Pulmonary artery endothelial cell (primary cell): ENCODE measurements at regions not wholly inside any gene's neighbourhood (a gene's known extent, or its start where the extent isn't known, plus 50 kb on each side); places are given as distances from the start of the nearest gene placed in this dataset.

Experiments used
- DNase-seq: peaks from one replicate; pipeline ENCODE4 v3.0.0-alpha.2; 2011; ENCODE audit warnings: low read depth, low spot score

DNA sequence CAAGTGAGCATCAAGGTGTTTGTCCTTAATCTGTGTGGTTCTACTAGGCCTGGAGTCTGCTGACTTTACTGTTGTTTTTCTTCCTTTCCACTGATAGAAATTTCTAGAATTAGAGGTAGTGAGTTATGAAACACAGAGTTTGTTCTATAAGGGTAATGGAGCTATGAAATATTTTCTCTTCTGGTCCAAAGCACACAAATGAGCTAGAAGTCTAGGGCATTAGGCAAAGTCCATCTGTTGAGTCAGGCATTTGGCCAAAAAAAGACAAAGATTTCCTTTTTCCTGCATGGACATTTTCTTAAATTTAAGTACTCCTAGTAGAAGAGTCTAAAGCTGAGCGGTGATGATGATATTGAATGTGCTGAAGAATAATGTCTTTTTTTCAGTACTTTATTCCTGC is 174.3 kb upstream of the STXBP5 start:
- no peak for DNase-seq

DNA sequence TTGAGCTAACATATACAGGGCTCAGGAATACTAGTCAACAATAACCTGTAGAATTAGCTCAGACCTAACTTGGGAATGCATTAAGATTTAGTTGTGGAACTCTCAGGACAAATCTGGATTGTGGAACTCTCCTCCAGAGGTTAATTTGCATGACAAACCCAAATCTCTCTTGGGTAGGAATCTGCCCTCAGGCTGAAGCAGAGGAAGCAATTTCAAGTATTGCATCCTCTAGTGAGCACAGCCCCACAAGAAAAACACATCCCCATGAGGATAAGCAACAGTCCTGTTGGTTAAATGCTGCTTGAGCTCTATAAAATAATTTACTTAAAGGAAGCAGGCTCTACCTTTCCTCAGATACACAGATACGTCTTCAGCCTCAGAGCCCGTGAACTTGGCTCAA is 170.9 kb upstream of the STXBP5 start:
- no peak for DNase-seq

DNA sequence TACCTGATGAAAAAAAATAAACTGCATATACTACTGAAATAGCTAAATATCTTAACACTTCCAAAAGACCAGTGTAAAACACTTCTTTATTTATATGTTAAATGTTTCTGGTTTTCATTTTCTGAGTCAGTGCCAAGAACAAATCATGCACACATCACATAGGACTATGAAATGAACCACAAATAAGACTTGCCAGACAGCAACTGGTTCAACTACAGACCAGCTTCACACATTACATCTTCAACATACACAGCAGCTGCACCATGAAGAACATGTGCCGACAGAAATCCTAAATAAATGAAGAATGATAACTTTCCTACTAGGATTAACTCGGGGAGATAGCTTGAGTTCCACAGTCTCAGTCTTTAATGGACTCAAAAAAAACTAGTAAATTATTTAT is 168.3 kb upstream of the STXBP5 start:
- DNase-seq = no peak

DNA sequence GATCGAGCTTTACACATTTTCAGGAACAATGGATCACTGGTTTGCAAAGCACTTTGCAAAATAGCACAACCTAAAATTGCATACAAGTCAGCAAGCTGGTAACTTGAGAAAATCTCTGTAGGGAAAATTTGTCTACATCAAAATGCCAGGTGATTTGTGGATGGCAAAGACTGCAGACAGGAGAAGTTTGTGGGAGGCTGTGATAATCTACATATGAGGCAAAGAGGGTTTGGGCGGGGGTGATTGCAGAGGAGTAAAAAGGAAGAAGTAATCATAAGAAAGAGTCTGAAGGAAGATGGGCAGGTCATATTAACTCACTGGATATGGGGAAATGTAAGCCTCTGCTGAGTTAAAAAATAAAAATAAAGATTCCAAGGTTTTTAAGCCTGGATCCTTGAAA is 166.3 kb upstream of the STXBP5 start:
- DNase-seq = no peak

DNA sequence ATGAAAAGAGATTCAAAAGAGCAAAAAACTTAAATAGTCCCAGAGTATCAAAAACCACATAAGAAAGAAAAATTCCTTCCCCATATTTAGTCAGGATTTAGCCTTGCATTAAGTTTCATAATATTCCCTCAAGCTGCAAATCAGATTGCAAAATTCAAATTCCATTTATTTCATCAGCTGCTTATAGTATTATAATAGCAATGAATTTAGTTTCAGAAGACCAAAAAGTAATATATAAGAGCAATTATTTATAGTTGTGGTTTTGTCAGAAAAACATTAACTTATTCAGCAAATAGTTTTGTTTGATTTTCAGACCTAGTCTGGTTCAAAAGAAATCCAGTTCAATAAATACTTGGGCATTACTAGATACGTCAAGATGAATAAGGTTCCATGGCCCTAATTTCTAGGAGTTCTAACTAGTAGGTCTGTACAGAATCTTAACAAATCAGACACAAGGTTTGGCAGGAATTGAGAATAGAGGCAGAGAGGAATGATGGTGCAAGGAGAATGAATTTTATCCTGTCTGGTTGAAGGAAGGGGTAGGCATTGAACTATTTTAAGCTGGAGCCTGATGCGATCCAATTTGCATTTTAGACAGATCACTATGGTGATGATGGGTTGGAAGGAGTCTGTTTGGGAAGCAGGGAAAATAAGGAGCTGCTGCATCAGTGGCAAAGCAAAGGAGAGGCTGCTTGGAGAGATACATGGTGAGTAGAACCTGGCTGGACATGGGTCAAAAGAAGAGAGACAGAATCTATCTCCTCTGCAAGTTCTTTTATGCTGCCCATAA is 163.9 kb upstream of the STXBP5 start:
- DNase-seq = no peak

DNA sequence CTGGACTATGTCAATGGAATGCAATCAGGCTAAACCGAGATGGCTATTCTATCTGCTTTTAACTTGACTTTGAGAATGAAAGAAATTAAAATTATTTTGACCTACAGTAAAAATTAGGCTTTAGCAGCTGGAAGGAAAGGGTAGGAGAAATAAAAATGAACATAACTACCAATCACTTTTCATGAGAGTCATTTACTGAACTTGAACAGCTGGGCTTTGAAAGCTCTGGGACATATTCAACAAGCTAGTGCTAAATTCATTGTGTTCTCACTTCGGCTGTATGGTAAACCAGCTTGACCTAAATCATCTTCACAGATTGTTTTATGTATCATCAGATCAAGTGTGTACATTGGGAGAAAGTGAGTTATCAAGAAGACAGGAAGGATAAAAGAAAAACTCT is 161.5 kb upstream of the STXBP5 start:
- no peak for DNase-seq

DNA sequence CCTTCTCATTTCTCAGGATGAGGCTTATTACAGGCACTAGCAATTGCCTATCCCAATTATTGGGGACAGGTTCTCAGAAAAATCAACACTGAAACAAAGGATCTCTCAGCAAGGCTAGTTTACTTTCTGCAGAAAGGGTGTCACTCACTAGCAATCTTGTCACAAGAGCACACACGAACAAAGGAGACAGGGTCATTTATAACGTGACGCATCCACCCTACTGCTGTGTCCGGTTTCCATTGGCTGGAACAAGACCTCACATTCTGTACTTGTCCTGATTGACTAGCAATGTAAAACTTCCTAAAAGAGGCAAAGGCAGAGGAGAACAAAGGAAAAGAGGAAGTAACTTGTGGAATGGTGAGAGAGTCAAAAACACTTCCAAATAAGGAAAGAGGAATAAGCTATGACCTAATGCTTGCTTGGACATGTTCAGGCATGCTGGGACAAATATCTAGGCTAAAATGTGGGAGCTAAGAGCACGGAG is 160.2 kb upstream of the STXBP5 start:
- no peak for DNase-seq

DNA sequence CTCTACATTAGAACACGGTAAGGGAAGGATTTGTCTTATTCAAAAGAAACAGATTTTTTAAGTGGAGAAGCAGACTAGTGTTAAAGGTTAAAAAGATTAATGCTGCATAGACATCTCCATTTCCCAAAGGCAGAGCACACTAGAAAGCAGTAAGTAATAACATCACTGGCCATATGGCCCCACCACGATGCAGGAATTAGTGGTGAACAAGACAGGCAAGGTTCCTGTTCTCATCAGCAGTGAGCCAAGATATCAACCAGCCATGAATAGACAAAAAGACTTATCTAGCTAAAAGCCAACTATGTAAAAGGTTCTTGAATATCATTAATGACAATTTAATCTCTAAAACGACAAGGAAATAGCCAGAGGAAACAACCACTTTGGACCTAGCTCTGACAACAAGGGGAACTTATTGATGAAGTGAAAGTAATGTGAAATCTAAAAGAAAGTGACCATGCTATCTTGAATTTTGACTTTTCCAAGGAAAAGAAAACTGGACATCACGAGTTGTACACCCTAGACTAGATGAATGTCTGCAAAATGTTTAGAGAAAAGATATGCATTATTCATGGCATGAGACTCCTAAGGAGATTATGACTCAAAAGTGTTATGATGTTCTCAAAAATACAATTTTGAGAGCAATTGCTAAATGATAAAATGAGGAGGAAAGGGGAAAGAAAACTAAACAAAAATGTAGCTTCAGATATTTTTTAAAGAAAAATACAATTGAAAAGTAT is 157.9 kb upstream of the STXBP5 start:
- DNase-seq = no peak

DNA sequence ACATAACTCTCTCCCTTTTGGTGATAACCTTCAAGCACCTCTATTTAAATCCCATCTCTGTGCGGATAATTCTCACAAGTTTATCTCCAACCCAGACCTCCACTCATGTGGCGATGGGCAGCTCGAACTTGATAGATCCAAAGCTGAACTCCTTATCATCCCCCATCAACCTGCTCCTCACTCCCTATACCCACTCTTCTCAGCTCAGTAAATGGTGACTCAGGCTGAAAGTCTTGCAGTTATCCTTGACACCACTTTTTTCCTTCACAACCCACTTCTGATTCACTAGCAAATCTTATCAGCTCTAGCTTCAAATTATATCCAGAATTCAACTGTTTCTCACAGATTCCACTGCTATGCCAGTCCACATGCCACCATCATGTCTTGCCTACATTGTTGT is 155.3 kb upstream of the STXBP5 start:
- DNase-seq = no peak

DNA sequence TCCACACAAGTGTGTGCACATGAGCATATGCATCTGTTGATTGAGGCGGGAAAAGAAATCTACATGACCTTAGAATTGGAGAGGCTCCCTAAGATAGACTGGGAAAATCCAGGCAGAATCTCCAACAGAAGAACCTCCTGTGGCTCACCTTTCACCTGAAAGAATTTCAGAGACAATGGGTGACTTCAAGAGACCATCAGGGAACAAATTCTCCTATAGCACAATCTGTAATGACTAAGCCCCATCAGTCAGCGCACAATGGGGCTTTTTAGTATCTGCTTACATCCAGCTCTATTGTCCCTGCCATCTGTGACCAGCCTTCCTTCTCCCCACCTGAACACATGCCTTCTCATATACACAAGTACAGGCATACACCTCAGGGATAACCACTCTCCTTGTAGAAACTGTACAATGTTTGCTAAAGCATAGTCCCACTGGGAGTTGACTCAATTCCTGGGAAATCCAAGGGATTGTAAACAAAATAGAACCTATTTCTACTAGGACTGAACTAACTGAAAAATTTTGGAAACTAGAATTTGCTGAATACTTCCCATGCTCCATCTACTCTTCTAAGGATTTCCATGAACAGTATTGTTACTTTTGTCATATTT is 150.8 kb upstream of the STXBP5 start:
- no peak for DNase-seq

DNA sequence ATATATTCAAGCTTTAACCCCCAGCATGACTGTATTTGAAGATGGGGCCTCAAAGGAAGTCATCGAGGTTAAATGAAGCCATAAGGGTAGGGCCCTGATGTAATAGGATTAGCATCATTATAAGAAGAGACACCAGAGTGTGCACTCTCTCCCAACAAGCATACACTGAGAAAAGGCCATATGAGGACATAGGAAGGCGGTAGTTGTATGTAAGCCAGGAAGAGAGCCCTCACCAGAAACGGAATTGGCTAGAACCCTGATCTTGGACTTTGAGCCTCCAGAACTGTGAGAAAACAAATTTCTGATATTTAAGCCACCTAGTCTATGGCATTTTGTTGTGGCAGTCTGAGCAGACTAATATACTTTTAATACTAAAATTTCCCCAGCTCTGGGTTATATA is 150.1 kb upstream of the STXBP5 start:
- no peak for DNase-seq

DNA sequence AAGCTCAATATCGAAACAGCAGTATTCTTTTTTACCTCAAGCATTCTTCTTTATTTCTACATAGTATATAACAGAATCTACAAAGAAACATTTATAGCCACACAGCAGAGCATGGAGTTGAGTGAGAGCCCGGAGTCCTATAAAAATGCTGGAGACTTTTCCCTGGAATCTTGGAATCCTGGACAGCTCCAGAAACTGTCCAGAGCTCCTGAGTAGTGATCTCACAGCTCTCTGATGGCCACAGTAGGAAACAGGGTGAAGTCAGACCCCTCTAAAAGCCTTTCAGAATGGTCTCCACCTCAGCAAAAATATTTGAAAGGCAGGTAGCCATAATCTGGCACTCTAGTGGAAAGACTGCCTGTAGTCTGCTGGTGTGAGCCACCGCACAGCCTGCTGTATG is 149.3 kb upstream of the STXBP5 start:
- no peak for DNase-seq

DNA sequence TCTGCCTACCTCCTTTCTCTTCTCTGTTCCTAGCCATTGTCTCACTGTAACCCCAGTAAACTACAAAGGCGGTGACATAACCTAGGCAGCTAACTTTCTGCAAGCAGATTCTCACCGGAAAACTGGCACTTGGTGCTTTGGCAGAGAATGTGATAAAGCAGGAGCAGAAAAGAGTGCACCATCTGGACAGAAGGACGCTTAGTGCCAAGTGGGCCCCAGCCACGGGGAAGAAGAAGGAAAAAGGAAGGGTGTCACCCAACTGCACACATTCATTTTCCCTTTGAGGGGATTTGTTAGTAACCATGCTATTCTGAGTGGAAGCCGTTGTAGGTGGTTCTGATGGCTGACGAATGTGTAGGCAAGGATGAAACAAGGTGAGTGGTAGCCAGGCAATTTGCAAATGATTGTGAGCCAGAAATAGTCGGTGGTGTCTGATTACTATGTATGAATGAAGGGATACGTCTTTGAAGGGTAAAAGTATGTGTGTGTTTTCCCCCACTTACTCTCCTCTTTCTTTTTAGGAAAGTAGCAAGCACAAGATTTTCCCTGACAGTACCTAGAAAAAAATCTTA is 148.3 kb upstream of the STXBP5 start:
- DNase-seq = no peak

DNA sequence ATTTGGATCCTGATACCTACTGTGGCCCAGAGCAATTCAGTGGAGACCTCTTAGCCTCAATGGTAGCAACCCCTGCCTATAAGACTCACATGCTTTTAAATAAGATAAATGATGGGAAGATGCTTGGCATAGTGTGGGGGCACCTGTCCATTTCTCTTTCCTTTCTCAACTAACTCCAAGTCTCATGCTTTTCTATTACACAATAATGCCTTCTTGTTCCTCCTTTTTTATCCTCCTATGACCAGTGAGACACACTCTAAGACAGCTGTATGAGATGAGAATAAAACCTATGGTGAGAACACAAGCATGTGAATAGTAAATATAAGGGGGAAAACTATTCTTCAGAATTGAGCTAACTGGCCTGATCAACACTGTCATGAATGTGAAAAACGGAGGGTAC is 147.0 kb upstream of the STXBP5 start:
- no peak for DNase-seq

DNA sequence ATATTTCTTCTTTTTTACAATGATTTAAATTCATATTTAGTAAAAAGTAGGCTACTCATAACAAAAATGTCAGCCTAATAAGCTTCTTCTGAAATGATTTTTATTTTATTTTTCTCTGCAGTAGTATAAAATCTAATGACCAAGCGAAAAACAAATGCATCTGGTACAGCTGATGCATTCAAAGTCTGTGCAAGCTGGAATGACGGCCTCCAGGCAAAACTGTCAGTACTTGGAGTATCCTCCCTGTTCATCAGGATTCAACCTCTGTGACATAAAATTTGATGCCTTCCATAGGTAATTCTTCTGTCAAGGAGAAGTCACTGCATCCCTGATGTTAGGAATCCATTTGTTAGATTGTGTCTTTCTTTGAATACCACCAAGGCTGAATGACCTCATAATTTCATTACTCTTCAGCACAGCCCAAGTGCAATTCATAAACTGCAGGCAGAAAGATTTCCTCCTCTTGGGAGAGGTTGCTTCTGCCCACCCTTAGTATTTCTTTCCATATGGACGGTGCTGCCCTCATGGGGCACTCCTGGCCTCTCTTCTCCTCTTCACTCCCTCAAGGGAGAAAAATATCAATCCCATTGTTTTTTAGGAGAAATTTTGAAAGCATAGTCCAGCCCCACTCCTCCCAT is 146.4 kb upstream of the STXBP5 start:
- no peak for DNase-seq

DNA sequence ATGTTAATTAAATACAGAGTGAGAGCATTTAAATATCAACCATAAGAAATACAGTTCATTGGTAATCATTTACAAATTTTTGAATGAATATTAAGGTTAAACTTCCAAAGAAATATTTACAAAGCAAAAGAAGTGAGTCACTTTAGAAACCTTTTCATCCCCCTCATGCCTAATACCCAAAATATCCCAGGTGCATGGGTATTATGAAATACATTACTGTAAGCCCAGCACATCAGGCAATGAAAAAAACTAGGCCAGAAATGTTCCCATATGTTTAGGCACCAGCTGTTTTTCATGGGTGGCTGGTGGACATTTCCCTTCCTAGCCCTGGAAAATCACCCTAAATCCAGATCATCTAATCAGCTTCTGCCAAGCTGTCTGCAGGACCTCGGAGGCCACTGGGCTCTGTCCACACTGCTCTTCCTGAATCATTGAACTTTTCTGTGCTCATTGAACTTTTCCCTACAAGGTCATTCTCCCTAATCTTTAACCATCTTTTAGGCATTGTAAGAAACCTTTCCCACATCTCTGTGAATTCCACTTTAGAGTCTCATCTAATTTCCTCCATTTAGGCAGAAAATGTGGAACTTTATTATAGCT is 145.3 kb upstream of the STXBP5 start:
- no peak for DNase-seq

DNA sequence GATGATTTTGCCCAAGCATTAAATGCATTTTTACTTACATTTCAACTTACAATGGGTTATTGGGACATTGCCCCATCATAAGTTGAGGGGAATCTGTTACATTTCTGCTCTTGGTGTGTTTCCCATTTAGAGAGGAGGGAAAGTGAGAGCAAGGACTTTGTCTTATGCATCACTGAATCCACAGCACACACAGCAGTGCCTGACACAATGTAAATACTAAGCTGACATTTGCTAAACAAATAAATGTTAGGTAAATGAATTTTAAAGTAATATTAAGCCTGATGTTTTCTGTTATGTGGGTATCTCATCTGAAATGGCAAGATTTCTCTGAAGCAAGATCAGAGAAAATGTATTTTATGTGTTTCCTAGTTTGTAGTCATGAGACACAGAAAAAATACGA is 143.6 kb upstream of the STXBP5 start:
- DNase-seq = no peak

DNA sequence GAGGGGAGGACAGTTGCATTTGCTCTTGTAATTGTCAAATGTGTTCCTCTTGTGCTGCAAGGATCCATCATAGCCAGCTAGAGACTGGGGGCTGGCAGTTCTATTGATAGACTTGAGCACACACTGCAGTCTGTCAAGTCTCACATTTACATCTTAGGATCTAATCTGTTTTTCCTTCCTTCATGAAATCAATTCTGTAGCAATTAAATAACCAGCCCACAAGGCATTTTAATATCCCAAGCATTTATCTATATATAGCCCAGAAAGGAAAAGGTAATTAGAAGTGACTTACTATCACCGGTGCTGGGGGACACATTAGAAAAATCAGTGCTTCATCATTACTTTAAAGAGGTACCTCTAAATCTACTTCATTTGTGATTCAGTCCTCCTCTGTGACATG is 143.0 kb upstream of the STXBP5 start:
- no peak for DNase-seq

DNA sequence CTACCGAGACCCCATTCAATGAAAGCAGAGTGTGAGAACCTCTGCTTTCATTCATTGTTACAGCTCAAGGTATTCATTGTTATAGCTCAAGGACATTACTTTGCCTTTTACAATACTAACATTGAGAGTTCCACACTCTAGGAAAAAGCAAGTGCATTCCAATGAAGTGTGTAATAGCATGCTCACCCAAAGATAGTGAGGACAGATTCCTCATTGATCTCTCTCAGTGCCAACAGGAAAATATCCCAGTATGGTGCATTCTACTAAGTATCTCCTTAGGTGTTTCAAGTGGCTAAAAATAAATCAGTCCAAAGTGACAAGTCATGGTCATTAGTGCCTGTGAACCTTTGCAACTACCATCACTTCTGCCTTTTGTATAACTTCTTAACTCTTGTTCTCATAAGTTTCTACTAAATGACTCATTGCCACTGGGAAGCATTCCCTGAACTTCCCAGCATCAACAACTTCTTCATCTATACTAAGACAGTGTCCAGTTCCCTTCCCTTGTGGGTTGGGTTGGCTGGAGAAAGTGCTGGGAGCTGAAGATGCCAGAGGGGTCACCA is 140.7 kb upstream of the STXBP5 start:
- DNase-seq = no peak

DNA sequence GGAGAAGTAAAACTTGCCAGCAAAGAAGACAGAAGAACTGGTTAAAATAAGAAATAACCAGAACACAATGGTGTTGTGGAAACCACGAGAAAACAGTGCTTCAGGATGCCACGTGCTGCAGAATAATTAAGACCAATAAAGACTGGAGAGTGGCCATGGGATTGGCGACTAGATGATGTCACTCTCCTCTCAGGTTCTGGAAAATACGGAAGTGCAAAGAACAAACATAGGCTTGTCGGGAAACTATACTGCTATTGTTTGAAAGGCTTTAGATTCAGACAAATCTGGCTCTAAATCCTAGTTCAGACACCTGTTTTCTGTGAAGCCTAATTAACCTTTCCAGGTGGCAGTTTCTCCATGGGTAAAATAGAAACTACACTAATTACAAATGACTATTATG is 138.4 kb upstream of the STXBP5 start:
- DNase-seq = no peak

DNA sequence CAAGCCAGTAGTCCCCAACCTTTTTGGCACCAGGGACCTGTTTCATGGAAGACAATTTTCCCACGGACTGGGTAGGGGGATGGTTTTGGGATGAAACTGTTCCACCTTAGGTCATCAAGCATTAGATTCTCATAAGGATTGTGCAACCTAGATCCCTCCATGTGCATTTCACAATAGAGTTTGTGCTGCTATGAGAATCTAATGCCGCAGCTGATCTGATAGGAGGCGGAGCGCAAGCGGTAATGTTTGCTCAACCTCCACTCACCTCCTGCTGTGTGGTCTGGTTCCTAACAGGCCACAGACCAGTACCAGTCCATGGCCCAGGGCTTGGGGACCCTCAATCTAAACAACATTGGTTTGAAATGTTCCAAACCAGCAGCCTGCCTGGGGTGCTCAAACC is 137.0 kb upstream of the STXBP5 start:
- DNase-seq = no peak
